GM19468 (cell line): ENCODE measurements at regions not wholly inside any gene's neighbourhood (a gene's known extent, or its start where the extent isn't known, plus 50 kb on each side); places are given as distances from the start of the nearest gene placed in this dataset.

Source experiments
- ATAC-seq: cut with Tn5 transposase; IDR thresholded peaks from one replicate; pipeline ENCODE4 v1.9.1; 2021; ENCODE audit warnings: mild to moderate bottlenecking, moderate library complexity, moderate number of reproducible peaks; ENCODE audit not compliant: unreplicated experiment; ENCODE audit errors: extremely low read depth

DNA sequence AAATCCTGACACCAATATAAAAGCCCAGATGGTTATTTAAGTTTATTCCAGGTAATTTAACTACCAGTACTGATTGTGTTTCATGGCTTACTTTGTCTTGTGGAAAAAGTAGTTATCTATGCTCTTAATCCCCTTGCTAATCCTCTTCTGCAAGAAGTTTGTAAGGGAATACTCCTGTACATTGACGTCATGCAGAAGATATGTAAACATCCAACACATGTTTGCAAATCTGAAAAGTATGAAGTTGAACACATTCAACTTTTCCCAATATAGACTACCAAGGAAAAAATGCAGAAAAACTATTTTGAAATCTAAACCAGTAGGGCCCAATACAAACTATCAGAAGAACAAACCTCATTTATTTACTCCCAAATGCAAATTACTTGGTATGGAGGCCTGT, 56.3 kb upstream of the ELL2 start:
- no peak for ATAC-seq

DNA sequence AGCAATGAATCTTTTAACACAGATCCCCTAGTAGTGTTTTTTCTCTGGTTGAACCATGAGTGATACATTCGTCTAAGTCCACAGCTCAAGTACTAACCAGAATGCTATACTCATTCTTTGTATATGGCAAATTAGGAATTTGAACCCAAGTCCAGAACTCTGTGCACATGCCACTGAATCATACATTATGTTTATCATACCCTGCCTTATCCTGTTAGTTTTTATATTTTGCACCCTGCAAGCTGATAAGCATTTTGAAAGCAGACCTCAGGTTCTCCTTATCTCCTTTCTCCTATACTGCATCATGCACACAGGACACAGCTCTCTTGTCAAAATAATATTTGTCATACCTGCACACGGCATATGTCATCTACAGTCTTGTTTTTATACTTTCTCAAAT, 54.6 kb upstream of the ELL2 start:
- no peak for ATAC-seq

DNA sequence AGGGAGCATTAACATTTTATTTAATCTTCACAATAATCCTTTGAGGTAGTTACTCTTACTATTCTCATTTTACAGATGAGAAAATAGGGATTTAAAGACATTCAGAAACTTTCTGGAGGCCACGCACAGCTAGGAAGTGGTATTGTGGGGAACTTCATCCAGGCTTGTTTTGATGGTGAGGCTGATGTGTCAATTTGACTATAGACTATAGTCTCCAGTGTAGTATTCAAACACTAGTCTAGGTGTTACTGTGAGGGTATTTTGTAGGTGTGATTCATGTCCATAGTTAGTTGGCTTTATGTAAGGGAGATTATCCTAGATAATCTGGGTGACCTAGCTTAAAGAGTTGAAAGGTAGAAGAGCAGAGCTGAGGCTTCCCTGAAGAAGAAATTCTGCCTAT, 54.1 kb upstream of the ELL2 start:
- no peak for ATAC-seq

DNA sequence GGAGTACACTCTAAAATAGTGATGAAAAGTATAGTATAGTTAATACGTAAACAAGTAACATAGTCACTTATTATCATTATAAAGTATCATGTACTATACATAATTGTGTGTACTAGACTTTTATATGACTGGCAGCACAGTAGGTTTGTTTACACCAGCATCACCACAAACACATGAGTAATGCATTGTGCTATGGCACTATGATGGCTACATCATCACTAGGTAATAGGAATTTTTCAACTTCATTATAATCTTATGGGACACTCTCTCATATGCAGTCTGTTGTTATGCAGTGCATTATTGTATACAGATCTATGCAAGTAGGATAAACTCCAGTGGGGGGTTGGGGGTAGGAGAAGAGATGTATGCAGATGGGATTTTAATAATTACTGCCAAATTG, 52.7 kb upstream of the ELL2 start:
- ATAC-seq, result no peak

DNA sequence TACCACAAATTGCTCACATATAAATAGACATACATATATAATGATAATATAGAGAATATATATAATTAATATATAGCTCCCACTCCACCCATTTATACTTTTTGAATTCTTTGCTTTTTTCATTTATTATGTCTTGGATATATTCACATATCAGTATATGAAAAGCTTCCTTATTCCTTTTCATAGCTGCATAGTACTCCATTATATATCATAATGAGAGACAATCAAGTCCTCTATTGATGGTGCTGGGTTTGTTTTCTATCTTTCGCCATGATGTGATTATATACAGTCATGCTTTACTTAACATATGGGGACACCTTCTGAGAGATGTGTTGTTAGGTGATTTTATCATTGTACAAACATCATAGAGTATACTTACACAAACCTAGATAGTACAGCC, 51.6 kb upstream of the ELL2 start:
- ATAC-seq, result no peak

DNA sequence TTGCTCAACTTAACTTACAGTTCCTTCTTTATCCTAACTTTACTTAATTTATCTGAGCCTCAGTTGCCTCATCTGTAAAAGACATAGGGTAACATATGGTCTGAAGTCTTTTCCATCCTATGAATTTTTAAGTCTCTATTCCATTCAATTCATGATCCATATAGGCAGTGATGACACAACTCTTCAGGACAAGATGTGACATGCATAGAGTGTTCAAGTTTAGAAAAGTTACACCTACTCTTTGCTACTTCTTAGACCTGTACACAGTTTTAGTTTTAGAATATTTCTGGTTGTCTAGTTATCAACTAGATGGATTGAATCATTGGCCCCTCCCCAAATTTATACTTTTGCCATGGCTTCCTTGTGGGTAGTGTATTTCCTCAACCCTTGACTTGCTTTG, 50.7 kb upstream of the ELL2 start:
- ATAC-seq, result no peak
